Karpas-422 (cell line): ENCODE measurements at regions not wholly inside any gene's neighbourhood (a gene's known extent, or its start where the extent isn't known, plus 50 kb on each side); places are given as distances from the start of the nearest gene placed in this dataset.

Experiments used
- DNase-seq: peaks from one replicate; pipeline ENCODE4 v3.0.0-alpha.2; 2015
- H2AFZ ChIP-seq: fragments of 200-600 bp; sonication (generic); 2 replicates; pipeline ENCODE4 v1.6.1; 2014; ENCODE audit warnings: antibody characterized with exemption, low read length, mixed read lengths
- H3K27ac ChIP-seq: fragments of 200-600 bp; sonication (generic); 2 replicates; pipeline ENCODE4 v1.5.1; 2014; ENCODE audit warnings: mild to moderate bottlenecking, low read length, moderate library complexity
- H3K27me3 ChIP-seq: fragments of 200-600 bp; sonication (generic); 2 replicates; pipeline ENCODE4 v1.6.1; 2014; ENCODE audit warnings: low read length, mixed read lengths
- H3K36me3 ChIP-seq: fragments of 200-600 bp; sonication (generic); 2 replicates; pipeline ENCODE4 v1.6.1; 2014; ENCODE audit warnings: low read length, mixed read lengths; ENCODE audit not compliant: insufficient read depth
- H3K4me1 ChIP-seq: fragments of 200-600 bp; sonication (generic); 2 replicates; pipeline ENCODE4 v1.6.1; 2014; ENCODE audit warnings: mild to moderate bottlenecking, low read length, mixed read lengths
- H3K4me2 ChIP-seq: fragments of 200-600 bp; sonication (generic); 2 replicates; pipeline ENCODE4 v1.6.1; 2014; ENCODE audit warnings: low read length, low read depth, mild to moderate bottlenecking; ENCODE audit not compliant: poor library complexity, severe bottlenecking
- H3K4me3 ChIP-seq: fragments of 200-600 bp; sonication (generic); 2 replicates; pipeline ENCODE4 v1.5.1; 2014; ENCODE audit warnings: mild to moderate bottlenecking, antibody characterized with exemption, low read length, mixed read lengths
- H3K79me2 ChIP-seq: fragments of 200-600 bp; sonication (generic); 2 replicates; pipeline ENCODE4 v1.6.1; 2014; ENCODE audit warnings: mild to moderate bottlenecking, low read length, mixed read lengths
- H3K9ac ChIP-seq: fragments of 200-600 bp; sonication (generic); 2 replicates; pipeline ENCODE4 v1.6.0; 2014; ENCODE audit warnings: low read length
- H3K9me2 ChIP-seq: fragments of 200-600 bp; sonication (generic), shearing (Covaris generic); replicated peaks from 2 replicates; pipeline ENCODE4 v1.6.0; 2014; ENCODE audit warnings: mild to moderate bottlenecking, low read length, moderate library complexity; ENCODE audit not compliant: insufficient read depth
- H3K9me3 ChIP-seq: fragments of 300-700, 200-600 bp; sonication (generic); 2 replicates; pipeline ENCODE4 v1.6.1; 2014; ENCODE audit warnings: low read length, mixed read lengths
- H4K20me1 ChIP-seq: fragments of 200-600 bp; sonication (generic); 2 replicates; pipeline ENCODE4 v1.6.1; 2014; ENCODE audit warnings: mild to moderate bottlenecking, antibody characterized with exemption, low read length, low read depth; ENCODE audit not compliant: insufficient read depth

DNA sequence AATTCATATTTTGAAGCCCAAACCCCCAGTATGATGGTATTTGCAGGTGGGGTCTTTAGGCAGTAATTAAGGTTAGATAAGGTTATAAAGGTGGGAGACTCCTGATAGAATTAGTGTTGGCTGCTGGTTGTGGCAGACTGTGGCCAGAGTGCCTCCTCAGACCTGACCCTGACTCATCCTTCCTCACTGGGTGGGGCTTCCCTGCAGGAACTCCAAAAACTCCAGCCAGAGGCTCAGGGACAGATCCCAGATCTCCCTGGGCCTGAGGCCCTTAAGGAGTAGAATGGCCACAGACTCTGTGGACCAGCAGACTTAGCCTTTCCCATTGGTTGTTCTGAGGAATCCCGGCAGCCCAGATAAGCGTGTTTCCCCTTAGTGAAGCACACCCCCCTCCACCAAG is 463.0 kb upstream of the CPEB2 start:
- no peaks in the 10 kb centered on the region for H3K36me3 ChIP-seq
- no peak overlapping the region for H3K9ac ChIP-seq
- no peaks in the 10 kb centered on the region for H3K27me3 ChIP-seq
- H3K9me3 ChIP-seq: no peaks in the 10 kb centered on the region
- H2AFZ ChIP-seq: no peak overlapping the region
- no peak overlapping the region for H3K4me3 ChIP-seq
- no peaks in the 10 kb centered on the region for H3K79me2 ChIP-seq
- H3K4me2 ChIP-seq: no peak overlapping the region
- H3K4me1 ChIP-seq: no peaks in the 10 kb centered on the region
- H3K27ac ChIP-seq: no peak overlapping the region
- H4K20me1 ChIP-seq: no peaks in the 10 kb centered on the region
- H3K9me2 ChIP-seq: no peaks in the 10 kb centered on the region
- DNase-seq: no peak

DNA sequence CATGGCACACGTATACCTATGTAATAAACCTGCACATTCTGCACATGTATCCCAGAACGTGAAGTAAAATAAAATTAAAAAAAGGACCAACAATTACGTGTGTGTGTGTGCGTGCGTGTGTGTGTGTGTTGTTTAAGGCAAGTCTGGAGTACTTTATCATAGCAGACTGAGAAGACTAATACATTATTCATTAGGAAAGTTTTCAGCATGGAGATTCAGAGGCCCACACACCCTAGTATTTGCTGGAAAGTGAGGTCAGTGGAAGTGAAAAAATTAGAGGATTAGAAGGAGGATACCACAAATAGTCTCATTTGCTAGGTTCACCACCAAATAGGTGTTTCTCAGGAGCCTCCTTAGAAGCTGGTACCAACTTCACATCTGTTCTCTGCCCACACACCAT is 457.1 kb upstream of the CPEB2 start:
- Histone ChIP-seq H3K27ac (no peak overlapping the region), H3K27me3 (no peaks in the 10 kb centered on the region), H3K79me2 (no peaks in the 10 kb centered on the region), H3K9ac (no peak overlapping the region), H3K4me3 (no peak overlapping the region), H3K36me3 (no peaks in the 10 kb centered on the region), H4K20me1 (no peaks in the 10 kb centered on the region), H3K4me2 (no peak overlapping the region), H3K9me3 (no peaks in the 10 kb centered on the region), H2AFZ (no peak overlapping the region), H3K4me1 (no peaks in the 10 kb centered on the region), H3K9me2 (no peaks in the 10 kb centered on the region)
- no peak for DNase-seq

DNA sequence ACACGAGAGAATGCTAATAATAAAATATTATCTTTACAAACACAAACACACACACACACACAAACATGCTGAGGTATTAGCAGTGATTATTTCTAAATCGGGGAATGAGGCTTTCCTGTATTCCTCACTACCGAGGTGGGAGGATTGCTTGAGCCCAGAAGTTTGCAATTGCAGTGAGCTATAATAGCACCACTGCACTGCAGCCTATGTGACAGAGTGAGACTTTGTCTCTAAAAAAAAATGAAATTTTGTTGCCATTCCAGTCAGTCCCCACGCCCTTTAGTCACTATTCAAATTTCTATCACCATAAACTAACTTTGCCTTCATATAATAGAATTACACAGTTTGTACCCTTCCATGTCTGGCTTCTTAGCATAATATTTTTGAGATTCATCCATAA is 456.5 kb upstream of the CPEB2 start:
- Histone ChIP-seq H3K4me2 (no peak overlapping the region), H3K9me3 (no peaks in the 10 kb centered on the region), H3K27me3 (no peaks in the 10 kb centered on the region), H3K27ac (no peak overlapping the region), H3K36me3 (no peaks in the 10 kb centered on the region), H3K79me2 (no peaks in the 10 kb centered on the region), H3K4me3 (no peak overlapping the region), H3K4me1 (no peaks in the 10 kb centered on the region), H3K9me2 (no peaks in the 10 kb centered on the region), H4K20me1 (no peaks in the 10 kb centered on the region), H3K9ac (no peak overlapping the region), H2AFZ (no peak overlapping the region)
- DNase-seq: no peak

DNA sequence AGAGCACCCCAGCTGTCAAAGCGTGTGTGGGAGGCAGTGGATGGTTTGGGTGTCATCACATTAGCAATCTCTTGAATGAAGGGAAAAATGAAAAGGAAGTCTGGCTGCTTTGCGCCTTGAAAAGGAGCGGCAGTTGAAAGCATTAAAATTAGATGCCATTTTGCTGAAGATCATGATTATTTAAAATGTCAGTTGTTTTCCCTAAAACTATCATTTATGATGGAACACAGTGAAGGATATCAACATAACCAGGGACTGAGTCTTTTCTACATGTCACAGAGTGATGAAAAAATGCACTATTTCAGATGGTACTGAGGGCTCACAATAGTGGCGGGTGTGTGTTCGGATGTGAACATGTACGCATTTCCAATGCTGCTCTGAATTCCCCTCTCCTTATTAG is 450.2 kb upstream of the CPEB2 start:
- DNase-seq: no peak
- Histone ChIP-seq H3K79me2 (no peaks in the 10 kb centered on the region), H3K4me3 (no peak overlapping the region), H3K9me3 (no peaks in the 10 kb centered on the region), H2AFZ (no peak overlapping the region), H3K4me1 (no peaks in the 10 kb centered on the region), H3K9me2 (no peaks in the 10 kb centered on the region), H4K20me1 (no peaks in the 10 kb centered on the region), H3K27ac (no peak overlapping the region), H3K36me3 (no peaks in the 10 kb centered on the region), H3K4me2 (no peak overlapping the region), H3K9ac (no peak overlapping the region), H3K27me3 (no peaks in the 10 kb centered on the region)

DNA sequence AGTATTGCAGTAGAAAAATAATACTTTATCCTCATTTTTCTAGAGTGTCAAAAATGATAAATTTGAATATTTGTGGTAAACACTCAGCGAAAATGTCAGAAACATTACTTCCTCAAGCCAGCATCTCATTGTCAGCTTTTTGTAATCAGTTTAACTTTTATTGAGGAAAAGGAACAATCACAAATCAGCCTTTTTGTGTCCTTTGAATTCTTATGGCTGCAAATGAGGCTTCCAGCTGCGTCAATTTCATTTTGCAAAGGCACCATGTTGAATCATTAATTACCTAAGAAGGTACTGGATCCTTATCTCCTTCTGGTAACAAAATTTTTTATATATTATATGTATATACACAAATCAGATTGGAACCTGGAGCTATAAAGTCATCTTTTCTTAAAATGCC is 442.6 kb upstream of the CPEB2 start:
- Histone ChIP-seq H3K79me2 (no peaks in the 10 kb centered on the region), H3K9me2 (no peaks in the 10 kb centered on the region), H4K20me1 (no peaks in the 10 kb centered on the region), H3K36me3 (no peaks in the 10 kb centered on the region), H3K9me3 (no peaks in the 10 kb centered on the region), H2AFZ (no peak overlapping the region), H3K9ac (no peak overlapping the region), H3K4me2 (no peak overlapping the region), H3K27ac (no peak overlapping the region), H3K4me1 (no peaks in the 10 kb centered on the region), H3K4me3 (no peak overlapping the region), H3K27me3 (no peaks in the 10 kb centered on the region)
- DNase-seq: no peak

DNA sequence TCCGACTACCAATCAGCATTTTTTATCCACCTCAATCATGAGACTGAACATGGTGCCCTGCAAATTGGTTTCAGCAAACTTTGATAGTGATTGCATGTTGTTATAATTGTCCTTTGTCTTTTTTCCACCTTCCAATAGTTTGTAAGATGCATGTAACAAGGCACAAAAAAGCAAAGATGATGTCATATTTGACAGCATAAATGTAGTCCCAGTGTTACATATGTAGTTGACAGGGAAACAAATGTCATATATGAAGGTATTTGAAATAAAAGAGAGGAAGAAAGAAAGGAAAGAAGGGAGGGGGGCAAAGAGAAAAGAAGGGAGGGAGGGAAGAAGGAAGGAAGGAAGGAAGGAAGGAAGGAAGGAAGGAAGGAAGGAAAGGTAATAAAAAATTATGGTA is 441.7 kb upstream of the CPEB2 start:
- no peaks in the 10 kb centered on the region for H3K27me3 ChIP-seq
- H3K36me3 ChIP-seq: no peaks in the 10 kb centered on the region
- H4K20me1 ChIP-seq: no peaks in the 10 kb centered on the region
- H3K79me2 ChIP-seq: no peaks in the 10 kb centered on the region
- no peaks in the 10 kb centered on the region for H3K4me1 ChIP-seq
- no peak for DNase-seq
- no peaks in the 10 kb centered on the region for H3K9me2 ChIP-seq
- no peak overlapping the region for H2AFZ ChIP-seq
- H3K4me3 ChIP-seq: no peak overlapping the region
- no peak overlapping the region for H3K27ac ChIP-seq
- no peaks in the 10 kb centered on the region for H3K9me3 ChIP-seq
- H3K4me2 ChIP-seq: no peak overlapping the region
- H3K9ac ChIP-seq: no peak overlapping the region

DNA sequence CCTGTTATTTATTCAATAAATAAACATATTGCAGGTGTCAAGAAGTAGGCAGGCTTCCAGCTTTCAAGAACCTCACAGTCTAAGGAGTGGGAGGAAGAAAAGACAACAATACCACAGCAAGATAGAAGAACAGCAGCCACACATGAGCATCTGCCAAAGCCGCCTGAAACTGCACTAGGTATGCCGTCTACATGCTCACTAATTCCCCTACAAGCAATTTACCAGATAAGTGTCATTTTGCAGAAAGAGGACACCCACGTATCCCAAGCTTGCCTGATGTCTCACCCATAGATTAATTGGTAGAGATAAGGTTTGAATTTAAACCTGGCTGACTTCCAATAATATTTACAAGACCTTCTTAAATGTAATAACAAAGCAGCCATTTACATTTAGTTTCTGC is 439.4 kb upstream of the CPEB2 start:
- Histone ChIP-seq H3K79me2 (no peaks in the 10 kb centered on the region), H3K9me2 (no peaks in the 10 kb centered on the region), H3K4me2 (no peak overlapping the region), H3K4me1 (no peaks in the 10 kb centered on the region), H3K27ac (no peak overlapping the region), H2AFZ (no peak overlapping the region), H3K4me3 (no peak overlapping the region), H3K36me3 (no peaks in the 10 kb centered on the region), H3K9ac (no peak overlapping the region), H3K27me3 (no peaks in the 10 kb centered on the region), H4K20me1 (no peaks in the 10 kb centered on the region), H3K9me3 (no peaks in the 10 kb centered on the region)
- DNase-seq: no peak

DNA sequence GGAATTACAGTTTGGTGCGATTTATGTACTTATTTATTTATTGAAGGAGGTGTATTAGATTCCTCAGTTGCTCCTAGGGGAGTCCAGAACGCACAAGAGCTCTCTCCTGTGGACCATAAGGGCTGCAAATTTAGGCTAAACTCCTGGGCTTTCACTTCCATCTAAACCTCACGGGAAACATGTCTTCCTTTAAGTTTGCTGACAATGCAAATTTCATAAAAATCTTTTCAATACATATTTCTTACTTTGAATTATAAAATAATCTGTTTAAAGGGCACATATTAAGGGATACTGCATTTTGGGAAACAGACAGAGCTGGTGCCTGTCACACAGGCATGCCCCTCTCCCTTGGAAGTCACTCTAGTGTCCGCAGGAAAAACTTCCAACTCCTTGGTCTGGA is 438.0 kb upstream of the CPEB2 start:
- Histone ChIP-seq H3K4me2 (no peak overlapping the region), H4K20me1 (no peaks in the 10 kb centered on the region), H3K36me3 (no peaks in the 10 kb centered on the region), H3K9ac (no peak overlapping the region), H3K79me2 (no peaks in the 10 kb centered on the region), H3K9me3 (no peaks in the 10 kb centered on the region), H3K27ac (no peak overlapping the region), H3K4me3 (no peak overlapping the region), H3K9me2 (no peaks in the 10 kb centered on the region), H2AFZ (no peak overlapping the region), H3K4me1 (no peaks in the 10 kb centered on the region), H3K27me3 (no peaks in the 10 kb centered on the region)
- no peak for DNase-seq

DNA sequence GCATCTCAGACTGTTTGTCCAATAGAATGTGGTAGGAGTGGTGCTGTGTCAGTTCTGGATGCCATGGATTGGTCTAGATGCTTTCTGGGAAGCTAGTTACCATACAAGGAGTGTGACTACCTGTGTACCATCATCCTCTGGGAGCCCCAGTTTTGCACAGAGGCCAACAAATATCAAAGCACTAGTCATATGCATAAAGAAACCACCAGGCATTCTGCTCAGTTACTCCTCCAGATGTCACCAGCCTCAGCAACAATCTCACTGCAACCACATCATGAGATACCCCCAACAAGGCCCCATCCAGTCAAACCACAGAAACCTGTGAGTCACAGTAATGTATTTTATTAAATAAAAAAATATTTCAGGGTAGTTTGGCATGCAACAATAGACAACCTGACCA is 435.8 kb upstream of the CPEB2 start:
- no peaks in the 10 kb centered on the region for H4K20me1 ChIP-seq
- no peak overlapping the region for H3K4me3 ChIP-seq
- no peak overlapping the region for H3K27ac ChIP-seq
- H3K4me1 ChIP-seq: no peaks in the 10 kb centered on the region
- no peaks in the 10 kb centered on the region for H3K9me3 ChIP-seq
- no peaks in the 10 kb centered on the region for H3K36me3 ChIP-seq
- DNase-seq: no peak
- H3K9ac ChIP-seq: no peak overlapping the region
- no peaks in the 10 kb centered on the region for H3K27me3 ChIP-seq
- no peaks in the 10 kb centered on the region for H3K79me2 ChIP-seq
- no peaks in the 10 kb centered on the region for H3K9me2 ChIP-seq
- no peak overlapping the region for H2AFZ ChIP-seq
- H3K4me2 ChIP-seq: no peak overlapping the region
